Stimulated activated CD4-positive, alpha-beta T cell treated with anti-CD3 and anti-CD28 coated beads, Interleukin-1b, Interleukin-23, amount 100 ng/mL, for 1 hour (primary cell): ENCODE measurements at regions not wholly inside any gene's neighbourhood (a gene's known extent, or its start where the extent isn't known, plus 50 kb on each side); places are given as distances from the start of the nearest gene placed in this dataset.
A peak's percentile ranks its signal among the peaks of the same experiment; 100 is the strongest.

Experiments
- DNase-seq, 2 donors: peaks; one replicate each; pipeline ENCODE4 v3.0.0-alpha.2; 2020; ENCODE audit warnings: low read depth in 2 of 2

DNA sequence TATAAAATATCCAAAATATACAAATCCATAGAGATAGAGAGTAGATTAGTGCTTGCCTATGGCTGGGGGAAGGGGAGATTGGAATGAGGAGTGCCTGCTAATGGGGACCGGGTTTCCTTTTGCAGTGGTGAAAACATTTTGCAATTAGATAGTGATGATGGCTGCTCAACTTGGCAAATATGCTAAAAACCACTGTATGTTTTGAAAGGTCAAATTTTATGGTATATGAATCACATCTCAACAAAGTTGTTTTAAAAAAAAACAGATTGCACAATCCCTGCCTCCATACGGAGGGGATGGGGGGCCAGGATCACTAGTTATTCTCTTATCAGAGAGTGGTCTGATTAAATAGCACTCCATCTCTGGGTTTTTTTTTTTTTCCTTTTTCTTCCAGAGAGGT is 76.9 kb upstream of the RIPOR2 start:
- no peak for DNase-seq

DNA sequence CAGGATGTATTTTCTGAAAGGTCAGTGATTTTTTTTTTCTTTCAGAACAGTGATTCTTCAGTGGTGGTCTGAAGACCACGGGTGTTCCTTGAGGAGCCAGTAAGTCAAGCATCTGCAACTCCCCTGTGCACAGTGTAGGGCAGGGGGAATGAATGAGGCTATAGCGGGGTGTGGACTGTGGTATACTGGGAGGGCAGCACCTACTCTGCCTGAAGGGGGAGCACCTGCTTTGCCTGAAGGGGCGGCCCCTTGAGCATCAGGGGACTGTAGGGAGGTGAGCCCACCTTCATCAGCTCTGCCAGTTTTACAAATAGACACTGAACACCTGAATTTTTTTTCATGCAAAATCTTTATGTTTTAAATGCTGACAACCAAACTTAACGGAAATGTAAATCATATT is 77.5 kb upstream of the RIPOR2 start:
- DNase-seq = no peak

DNA sequence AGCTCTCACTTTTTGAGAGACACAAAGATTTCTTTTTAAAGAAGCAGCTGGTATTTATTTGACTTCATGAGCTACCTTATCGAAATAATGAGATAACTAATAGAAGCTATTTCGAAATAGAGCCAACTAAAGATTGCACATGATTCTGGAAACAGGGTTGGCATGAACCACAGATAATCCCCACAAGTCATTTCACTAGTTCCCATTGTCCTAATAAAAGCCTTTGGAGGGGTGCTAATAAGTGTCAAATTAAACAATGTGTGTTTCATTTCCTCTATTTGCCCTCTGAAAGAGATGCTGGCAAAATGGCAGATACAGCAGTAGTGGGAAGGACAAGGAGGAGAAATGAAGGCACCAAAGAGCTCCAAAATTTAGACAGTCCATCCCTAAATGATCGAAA is 78.6 kb upstream of the RIPOR2 start:
- no peak for DNase-seq

DNA sequence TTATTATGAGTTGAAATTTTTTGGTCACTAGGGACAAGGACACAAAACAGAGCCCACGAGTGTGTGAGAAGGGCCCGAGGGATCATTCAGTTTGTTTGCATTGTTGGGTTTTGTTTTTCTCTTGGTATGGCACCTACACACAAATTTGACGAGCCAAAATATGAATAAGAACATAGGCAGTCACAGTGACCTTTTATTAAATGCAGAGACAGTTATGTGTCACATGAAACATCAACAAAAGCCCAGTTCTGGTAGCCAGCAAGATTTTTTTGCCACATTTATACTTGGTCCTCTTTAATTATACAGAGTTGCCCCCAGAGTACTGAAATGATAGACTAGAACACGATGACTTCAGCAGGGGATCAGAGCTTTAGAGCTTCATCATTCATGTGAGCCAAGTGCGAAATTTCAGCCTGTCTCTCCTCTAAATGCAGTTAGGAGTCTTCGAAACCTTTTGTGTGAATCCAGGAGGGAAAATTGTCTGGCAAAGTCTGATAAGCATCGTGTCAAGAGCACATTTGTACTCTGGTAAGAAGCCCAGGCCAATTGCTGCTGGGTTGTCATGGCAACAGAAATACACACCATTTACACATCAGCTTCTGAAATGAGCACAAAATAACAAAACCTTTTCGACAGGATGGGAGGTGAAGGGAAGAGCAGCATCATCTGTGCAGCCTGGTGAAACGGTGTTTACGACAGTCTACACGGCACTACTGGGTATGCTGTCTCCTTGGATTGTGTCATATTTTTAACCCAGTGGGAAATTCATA is 79.2 kb upstream of the RIPOR2 start:
- no peak for DNase-seq

DNA sequence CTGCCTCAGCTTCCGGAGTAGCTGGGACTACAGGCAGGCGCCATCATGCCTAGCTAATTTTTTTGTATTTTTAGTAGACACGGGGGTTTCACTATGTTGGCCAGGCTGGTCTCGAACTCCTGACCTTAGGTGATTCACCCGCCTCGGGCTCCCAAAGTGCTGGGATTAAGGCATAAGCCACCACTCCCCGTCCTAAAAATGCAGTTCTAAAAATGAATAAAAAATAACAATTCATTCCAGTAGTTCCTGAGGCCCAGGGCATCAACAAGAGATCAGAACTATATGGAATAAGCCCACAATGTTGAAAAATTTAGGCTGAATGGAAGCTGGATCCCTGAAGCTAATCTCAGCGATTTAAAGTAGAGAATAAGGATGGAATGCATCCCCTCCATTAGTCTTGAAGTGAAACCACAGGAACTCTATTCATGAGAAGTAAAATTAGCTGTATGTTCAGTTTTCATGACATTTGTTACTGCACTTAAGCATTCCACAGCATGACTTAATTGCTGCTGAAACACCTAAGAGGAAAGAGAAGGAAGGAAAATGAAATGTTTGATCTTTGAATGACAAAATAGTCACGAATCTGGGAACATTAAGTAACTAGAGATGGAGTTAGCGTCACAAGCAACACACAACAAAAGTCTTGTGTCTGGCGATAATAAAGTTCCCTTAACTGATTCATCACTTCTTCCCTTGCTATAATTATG is 80.4 kb upstream of the RIPOR2 start:
- DNase-seq = no peak

DNA sequence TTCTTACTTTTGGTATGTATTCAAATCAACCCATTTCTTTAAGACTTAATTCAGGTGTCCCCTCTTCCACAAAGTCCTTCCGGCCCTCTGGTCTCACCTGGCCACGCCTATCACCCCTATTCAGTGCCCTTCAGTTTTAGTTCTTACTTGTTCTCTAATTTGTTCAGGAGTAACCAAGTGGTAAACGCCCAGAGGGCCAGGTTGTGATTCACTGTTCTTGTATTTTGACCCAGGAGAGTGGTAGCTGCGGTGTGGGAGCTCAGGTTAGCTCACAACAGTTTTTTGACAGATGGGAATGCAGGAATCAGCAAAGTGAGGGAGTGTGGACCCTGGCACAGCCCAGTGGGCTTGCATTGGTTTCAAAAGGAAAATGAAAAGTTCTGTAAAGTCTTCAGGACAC is 81.7 kb upstream of the RIPOR2 start:
- no peak for DNase-seq

DNA sequence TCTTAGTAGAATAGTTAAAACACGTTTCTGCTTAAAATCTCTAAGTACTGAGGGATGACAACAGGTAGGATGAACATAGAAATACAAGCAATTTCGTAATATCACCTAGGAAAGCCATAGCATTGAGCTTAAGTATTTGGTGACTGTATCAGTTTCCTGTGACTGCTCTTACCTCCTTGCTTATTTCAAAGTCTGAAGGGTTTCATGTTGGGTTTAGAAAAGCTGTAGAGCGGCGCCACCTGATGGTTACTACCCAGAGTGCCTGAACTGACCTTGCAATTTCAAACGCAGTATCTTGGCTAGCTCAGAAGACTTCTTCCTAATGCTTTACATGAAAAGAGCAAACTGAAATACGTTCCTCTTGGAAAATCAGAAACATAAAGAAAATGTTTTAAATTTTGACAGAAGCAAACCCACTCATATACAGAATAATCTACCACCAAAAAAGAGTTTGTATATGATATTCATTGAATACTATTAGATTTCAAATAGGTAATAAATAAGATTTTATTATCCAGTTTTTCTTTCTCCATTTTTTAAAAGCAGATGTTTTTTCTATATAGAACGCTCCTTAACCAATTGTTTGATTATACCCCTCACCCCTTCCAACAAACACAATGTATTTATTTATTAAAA is 82.3 kb upstream of the RIPOR2 start:
- peak; percentile 60 to 61 for DNase-seq

DNA sequence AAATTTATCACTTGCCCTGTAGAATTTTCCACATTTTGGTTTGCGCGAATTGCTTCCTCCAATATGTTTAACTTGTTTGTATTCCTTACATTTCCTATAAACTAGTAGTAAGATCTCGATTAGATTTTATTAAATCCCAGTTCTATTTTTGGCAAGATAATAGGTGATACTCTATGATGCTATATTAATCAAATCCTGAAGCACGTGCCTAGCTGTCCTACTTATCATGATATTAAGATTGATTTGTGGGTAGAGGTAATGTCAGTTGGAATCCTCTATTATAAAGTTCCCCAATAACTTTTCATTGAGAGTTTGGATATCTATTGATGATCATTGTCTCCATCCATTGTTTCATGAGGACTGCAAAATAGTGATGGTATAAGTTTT is 82.8 kb upstream of the RIPOR2 start:
- no peak for DNase-seq

DNA sequence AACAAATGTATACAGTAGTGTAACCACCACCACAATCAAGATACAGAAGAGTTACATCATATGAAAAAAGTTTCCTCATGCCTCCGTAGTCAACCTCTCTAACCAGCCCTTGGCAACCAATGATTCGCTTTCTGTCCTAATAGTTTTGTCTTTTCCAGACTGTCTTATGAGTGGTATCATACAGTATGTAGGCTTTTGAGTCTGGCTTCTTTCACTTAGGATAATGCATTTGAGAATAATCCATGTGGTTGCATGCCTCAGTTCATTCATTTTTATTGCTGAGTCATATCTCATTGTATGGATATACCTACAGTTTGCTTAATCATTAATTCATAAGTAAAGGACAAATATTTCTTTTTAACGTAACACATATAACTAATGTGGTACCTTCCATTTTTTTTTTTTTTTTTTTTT is 86.4 kb upstream of the RIPOR2 start:
- no peak for DNase-seq

DNA sequence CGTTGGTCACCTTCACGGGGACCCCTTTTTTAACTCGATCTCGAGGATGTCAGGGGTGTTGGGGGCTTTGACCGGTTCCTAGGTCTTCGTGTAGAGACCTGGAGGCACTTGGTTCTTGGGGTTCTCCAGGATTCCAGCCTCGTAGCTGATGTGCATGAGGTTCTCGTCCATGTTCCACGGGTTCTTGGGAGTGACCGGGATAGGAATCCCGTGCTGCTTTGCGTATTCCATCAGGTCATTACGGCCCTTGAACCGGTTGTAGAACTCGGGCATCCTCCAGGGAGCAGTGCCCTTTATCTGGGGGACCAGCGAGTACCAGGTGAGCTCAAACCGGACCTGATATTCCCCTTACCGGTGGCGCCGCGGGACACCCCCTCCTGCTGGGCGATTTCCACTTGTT is 88.0 kb upstream of the RIPOR2 start:
- no peak for DNase-seq

DNA sequence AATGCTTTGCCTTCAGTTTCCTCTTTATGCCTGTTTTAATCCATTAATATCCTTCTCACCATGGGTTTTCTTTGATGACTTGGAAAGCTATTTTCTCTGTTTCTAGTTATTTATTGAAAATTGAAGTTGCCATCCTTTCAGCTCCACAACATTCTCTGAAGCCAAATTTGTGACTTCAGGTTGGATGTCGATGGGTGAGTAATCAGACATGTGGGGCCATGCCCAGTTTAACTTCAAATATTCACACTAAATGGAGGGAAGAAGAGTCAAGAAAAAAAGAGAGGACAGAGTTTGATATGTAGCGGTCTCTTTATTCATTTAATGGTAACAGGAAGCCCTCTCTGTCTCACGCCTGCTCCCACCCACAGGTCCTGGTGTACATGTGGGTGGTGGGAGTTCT is 89.1 kb upstream of the RIPOR2 start:
- DNase-seq = no peak

DNA sequence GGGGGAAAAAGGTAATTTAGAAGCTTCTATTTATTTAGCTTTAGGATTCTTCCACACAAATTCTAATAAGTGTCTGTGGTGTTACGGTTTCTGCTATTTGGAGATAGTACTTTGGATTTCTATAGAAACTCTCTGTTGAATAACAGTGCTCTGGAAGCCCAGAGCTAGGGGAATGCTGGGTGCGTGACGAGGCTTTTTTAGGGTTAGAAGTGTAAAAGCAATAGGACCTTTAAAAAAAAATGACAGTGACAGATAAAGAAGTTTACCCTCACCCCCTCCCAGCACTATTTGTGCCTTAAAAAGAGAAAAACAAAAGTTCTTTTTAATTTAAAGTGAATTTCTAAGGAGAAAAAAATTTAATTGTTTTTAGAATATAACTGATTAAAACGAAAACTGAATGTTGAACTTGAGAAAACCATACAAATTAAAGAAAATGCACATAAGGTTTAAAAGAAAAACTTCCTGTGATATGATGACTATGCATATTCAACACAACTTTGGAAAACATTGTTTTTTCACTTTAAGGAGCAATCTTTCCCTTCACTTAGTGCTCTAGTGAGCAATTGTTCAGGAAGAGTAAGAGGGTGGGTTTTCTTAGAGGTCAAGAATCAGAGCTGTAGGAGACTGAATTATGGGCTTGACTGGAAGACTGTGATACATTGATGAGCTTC is 89.6 kb upstream of the RIPOR2 start:
- DNase-seq = no peak

DNA sequence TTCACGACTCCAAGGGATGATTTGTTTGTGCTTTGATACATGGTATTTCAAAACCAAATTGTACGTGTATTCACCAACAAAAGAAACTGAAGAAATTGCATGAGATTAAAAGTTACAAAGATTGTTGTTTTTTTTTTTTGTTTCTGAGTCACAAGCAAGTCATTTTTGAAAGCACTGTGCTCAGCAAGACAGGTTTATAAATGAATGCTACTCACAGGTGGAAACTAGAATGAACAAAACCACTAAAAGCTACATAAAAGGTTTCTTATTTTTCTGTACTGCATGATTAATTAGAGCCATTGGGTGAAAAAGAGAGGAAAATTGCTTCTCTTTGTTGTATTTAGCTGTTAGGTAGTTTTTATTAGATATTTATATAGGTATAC is 90.2 kb upstream of the RIPOR2 start:
- DNase-seq = no peak

DNA sequence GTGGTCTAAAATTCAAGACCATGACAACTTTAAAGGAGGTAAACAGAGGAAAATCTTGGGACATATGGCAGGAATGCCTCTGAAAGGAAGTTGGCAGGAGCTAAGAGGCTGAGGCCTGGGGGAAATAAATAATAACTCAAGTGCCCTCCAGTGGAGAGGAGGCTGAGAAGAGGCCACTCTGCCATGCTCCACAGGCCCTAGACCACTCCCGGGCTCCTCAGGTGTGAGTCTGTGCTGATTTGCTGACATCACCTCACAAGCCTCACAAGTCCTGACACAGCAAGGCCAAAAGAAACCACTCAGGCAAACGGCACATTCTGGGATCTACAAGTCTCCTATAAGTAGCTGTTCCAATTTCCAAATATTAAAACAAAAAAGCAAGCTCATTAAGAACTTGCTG is 91.0 kb upstream of the RIPOR2 start:
- DNase-seq = no peak

DNA sequence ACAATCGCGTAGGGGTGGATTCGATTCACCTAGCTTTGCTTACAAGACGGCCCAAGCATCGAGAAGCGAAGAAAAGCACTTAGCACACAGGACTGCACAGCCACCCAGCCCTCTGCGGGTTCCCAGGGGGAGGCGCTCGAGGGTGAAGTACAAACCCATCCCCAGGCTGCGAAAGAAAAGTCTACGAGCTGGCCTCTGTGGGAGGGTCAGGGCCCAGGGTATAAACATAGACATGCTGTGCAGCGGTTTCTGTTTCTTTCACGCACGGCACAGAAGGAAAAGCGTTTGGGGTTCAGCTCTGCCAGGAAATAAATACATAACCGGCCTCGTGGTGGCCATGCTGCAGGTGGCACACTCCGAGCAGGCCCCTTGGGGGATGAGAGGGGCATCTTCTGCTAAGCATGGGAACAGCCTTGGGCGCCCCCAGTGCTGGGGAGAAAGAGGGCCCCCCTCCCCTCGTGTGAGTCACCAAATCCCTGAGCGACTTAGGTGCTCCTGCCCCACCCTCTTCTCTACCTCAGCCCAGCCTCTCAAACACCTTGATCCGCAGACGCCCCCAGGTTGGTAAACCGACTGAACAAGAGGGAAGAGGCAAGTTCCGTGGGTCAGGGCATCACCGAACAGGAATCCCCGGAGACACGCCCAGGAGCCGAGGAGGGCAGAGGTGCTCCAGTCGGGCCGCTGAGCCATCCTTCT is 91.6 kb upstream of the RIPOR2 start:
- peak in 1 of 2 donors; percentile 38 for DNase-seq

DNA sequence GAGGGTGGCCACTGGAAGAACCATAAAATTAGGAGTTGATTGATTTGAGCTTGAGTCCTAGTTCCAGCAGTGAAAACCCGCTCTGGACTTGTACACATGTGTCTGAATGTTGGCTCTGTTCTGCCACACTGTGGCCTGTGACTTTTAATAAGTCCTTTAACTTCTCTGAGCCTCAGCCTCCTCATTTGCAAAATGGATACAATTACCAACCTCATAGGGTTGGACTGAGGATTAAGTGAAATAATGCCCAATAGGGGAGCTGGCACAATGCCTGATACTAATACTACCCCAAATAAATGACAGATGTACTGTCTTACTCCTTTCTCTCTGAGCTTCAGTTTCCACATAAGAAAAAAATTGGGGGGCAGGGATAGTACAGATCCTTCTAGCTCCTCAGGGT is 92.6 kb upstream of the RIPOR2 start:
- no peak for DNase-seq

DNA sequence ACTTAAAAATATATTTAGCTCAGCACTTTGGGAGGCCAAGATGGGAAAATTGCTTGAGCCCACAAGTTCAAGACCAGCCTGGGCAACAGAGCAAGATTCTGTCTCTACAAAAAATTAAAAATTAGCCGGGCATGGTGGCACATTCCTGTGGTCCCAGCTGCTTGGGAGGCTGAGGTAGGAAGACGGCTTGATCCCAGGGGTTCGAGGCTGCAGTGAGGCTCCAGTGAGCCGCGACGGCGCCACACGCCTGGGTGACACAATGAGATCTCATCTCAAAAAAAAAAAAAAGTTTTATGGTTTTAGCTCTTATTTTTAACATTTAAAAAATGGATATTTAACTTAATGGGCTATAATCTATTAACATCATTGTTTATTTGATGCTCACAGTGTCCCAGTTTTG is 97.2 kb upstream of the RIPOR2 start:
- no peak for DNase-seq

DNA sequence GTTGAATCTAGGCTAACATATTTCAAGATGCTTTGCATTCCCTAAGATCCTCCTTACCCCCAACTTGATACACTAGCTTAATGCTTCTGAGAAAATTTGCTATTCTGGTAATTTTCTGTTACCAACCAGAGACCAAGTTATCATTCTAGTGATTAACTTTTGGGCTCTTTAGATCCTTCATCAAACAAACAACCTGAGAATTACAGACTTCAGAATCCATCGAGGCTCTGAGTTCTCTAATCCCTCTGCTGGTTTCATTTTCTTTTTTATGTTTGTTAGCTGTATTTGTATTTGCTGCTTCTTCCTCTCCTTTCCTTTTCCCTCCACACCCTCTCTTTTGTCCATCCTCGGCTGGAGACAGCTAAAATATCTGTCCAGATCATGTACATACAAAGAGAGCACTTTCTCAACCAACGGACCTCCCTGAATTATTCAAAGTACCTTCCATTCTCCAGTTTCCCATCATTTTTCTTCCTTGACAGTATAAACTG is 98.7 kb upstream of the RIPOR2 start:
- DNase-seq = no peak

DNA sequence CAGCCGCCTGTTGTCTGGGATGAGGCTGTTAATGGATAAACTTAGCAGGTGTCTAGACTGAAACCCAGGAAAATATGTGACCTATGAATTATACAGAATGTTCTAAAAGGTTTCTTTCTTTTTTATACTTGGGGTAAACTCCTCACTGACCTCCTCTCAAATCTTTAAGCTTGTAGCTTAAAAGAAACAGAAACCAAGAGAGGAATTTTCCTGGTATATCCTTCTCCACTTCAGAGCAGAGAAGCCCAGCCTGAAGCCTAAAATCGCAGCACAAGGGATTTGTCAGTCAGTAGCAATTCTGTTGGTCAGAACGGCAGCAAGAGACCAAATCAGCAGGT is 99.4 kb upstream of the RIPOR2 start:
- DNase-seq = no peak

DNA sequence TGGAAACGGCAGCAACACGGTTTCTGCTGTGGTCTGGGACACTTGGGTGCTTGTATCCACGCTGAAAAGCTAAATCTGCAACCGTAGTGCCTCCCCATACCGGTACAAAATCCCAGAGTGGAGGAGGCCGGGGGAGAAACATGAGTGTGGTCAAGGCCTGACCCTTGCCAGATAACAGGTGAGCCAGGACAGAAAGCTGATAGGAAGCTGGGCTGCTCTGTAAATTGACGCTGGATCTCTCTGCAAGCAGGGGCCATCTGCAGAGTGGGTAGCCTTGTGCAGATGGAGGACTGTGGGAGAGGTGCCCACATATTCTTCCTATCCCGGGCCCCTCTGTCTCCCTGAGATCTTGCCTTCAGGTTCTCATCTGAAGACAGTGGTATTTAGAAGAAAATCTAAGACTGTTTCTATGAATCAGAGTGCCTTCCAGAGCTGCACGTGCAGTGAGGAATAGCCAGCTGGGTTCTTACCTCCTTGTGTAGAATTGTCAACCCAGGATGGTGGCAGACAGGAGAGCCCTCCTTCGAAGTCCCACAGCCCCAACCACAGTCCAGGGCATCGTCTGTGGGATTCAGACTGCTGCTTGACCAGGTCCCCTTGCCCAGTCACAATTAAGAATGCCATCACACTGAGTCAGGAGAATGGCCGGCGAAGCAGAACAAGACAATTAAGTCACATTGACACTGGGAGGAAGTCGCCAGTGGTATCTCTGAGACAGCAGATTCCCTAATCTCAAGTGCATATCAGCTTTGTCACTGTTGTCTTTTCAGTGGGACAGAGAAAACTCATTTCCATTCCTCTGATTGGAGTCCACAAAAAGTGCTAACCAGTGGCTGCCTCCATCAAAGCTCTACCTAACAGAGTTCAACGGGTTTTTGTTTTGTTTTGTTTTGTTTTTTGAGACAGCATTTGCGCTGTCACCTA is 100.0 kb upstream of the RIPOR2 start:
- DNase-seq = no peak

DNA sequence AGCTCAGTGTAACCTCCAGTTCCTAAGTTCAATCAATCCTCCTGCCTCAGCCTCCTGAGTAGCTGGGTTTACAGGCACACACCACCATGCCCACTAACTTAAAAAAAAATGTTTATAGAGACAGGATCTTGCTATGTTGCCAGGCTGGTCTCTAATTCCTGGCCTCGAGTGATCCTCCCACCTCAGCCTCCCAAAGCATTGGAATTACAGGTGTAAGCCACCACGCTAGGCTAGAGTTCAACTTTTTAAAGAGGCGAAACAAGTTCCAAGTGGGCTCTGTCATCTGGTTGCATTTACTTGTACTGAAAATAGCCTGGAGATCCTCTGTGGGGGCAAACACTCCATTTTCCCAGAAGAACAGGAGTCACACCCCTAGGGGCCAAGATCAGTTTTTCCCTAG is 100.7 kb upstream of the RIPOR2 start:
- DNase-seq = no peak
